GM21619 (cell line): ENCODE measurements at regions not wholly inside any gene's neighbourhood (a gene's known extent, or its start where the extent isn't known, plus 50 kb on each side); places are given as distances from the start of the nearest gene placed in this dataset.

ENCODE experiments used
- ATAC-seq: cut with Tn5 transposase; IDR thresholded peaks from one replicate; pipeline ENCODE4 v1.9.1; 2021; ENCODE audit not compliant: unreplicated experiment

DNA sequence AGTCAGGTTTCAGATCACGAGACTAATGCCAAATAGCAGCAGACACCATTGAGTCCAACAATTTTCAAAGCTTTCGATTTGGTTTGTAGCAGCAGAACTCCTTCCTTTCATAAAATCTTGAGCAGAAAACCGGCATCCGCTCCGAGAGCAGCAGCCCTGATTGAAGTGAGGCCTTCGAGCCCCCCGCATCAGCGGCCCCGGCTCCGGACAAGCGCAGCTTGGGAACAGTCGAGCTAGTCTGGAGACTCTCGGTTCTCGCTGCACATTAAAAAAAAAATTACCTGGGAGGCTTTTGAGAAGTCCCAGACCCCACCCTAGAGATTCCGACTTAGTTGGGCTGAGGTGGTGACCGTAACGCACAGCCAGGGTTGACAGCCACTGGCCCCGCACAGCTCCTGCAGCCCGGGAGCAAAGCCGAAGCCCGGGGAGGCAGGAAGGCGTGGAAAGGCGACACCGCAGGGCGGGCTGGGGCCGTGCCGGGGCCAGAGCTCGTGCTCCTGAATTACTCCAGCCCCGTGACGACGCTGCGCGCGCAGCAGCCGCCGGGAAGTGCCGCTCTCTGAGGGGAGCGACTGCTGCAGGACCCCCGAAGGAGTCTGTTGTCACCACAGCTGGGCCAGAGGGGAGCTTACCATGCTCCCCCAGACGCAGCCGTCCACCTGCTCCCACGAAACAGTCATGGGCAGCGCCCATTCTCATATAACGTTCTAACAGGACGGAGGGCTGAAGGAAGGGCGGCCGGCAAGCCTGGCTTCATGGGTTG lies 57.8 kb downstream of the SPATA19 start:
- no peak for ATAC-seq

- ATAC-seq, result no peak
Observed at GRCh38 chr11:133785795-133786340, 59.4 kb downstream of the SPATA19 start.

- ATAC-seq, result no peak
Observed at GRCh38 chr11:133784359-133784758, 61.0 kb downstream of the SPATA19 start.

DNA sequence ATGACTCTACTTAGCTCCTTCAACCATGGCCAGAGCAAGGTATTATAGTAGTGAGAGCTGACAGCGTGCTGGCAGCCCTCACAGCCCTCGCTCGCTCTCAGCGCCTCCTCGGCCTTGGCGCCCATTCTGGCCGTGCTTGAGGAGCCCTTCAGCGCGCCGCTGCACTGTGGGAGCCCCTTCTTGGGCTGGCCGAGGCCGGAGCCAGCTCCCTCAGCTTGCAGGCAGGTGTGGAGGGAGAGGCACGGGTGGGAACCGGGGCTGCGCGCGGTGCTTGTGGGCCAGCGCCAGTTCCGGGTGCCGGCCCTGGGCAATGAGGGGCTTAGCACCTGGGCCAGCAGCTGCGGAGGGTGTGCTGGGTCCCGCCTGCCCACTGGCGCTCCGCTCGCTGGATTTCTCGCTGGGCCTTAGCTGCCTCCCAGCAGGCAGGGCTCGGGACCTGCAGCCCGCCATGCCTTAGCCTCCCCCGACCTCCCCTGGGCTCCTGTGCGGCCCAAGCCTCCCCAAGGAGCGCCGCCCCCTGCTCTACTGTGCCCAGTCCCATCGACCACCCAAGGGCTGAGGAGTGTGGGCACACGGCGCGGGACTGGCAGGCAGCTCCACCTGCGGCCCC lies 63.1 kb downstream of the SPATA19 start:
- no peak for ATAC-seq

- ATAC-seq, result no peak
Observed at GRCh38 chr11:133778161-133778560, 67.2 kb downstream of the SPATA19 start.

GRCh38 chr11:133776671-133777367 lies 68.5 kb downstream of the SPATA19 start:
- ATAC-seq, result no peak

GRCh38 chr11:133762538-133762937 lies 82.8 kb downstream of the SPATA19 start:
- no peak for ATAC-seq

- ATAC-seq, result no peak
Observed at GRCh38 chr11:133753150-133753549, 92.2 kb downstream of the SPATA19 start.

DNA sequence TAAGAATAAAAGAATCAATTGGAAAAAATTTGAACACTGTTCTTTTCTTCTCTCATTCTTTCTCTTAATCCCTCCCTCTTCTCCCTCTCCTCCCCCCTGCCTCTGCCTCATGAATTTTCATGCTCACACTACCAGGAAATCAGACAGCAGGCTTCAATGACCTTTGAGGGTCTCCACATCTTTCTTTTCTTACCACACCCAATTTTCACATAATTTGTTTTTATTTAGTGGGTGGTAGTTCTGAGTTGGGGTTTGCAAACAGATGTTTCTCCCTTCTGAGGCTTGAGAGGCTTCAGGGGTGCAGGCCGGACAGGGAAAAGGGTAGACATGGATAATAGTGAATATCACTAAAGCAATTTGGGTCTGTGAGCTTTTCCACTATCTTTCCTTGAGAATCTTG lies 95.5 kb downstream of the SPATA19 start:
- ATAC-seq, result no peak

- ATAC-seq, result no peak
Observed at GRCh38 chr11:133747409-133747808, 97.9 kb downstream of the SPATA19 start.

DNA sequence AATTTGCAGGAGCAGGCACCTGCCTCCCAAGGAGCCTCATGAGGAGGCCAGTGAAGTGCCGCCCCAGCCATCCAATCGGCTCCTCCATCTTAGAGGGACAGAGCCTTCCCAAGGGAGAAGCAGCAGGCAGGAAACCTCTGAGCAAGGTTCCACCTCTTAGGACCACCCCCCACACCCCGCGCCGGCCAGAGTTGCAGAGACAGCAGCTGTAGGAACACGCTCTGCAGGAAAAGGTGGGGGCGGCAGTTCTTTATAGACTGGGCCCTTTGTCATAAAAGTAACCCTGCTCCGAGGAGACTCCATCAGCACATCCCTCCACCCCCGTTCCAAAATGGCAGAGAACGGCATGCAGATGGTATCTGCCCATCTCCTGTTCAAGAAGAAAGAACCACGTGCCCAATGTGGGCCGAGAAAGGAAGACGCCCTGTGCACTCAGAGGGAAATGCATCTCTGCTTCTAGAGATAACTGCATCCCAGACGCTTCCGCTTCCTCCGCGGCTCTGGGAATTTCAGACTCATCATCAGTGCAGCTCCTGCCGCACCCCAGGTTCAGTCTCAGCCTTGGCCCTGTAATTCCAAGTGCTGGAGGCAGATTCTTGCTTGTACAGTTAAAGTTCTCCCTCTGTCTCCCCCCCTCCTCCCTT lies 98.5 kb downstream of the SPATA19 start:
- ATAC-seq, result no peak

DNA sequence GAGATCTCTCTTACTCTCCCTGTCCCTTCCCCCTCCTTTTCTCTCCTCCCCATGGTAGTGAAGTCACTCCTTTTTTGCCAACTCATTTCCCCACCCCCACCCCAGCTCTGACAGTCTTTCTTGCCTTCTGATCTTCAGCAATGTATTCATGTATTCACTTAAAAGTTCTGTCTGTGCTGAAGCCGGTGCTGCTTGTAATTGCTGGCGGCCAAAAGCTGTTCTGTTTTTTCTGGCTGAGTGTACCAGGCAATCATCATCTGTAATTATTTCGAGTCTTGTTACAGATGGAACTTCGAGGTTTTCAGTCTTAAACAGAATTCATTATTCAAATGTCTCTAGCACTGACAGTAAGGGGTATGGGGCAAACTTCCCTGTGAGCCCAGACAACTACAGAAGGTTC lies 99.5 kb downstream of the SPATA19 start:
- no peak for ATAC-seq

GRCh38 chr11:133742353-133742752 lies 103.0 kb downstream of the SPATA19 start:
- ATAC-seq, result no peak

DNA sequence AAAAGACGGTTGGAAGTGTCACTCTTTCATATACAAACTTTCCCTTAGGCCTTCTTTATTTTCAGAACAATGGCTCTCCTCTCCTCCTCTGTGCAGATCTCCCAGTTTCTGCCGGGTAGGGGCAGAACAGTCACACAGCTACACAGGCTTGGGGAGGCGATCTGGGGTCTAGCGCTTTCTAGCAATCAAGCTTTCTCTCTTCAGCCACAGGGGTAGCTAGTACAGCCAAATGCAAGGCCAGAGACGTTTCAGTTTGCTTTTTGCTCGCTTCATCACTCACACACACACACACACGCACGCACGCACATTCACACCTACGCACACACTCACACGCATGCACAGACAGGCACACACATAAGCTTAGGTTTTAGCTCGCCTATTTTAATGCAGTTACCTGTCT lies 104.3 kb downstream of the SPATA19 start:
- ATAC-seq, result no peak

DNA sequence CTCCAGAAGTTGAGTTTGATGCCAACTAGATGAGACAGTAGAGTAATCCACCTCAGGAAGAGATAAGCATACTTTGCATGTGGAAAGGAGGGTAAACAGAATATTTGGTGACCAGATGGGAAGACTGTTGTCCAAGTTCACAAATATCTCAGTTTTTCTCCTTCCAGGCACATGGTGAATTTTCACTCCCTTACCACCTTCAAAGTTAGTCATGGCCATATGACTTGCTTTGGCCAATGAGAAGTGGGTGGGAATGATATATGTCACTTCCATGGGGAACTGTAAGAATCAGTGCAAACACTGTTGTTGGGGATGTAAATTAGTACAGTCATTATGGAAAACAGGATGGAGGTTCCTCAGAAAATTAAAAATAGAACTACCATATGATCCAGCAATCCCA lies 105.8 kb downstream of the SPATA19 start:
- ATAC-seq, result no peak

- no peak for ATAC-seq
Observed at GRCh38 chr11:133738624-133739023, 106.7 kb downstream of the SPATA19 start.

DNA sequence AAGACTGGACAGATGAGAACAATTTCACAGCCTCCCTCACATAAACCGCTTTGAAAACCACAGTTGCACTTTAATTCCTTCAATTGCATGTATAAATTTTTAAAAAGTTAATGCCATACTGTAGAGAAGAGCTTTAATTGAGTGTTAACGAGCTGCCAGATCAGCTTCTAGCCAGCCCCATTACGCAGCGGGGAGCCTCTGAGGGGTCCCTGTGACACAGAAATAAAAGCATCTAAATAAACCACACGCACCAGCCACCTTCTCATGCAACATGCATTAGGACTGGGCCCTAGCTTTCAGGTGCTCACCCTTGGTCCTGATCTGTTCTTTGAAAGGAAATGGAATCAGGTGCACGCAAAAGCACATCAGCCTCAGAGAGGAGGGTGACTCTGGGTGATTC lies 111.7 kb downstream of the SPATA19 start:
- ATAC-seq, result no peak

GRCh38 chr11:133732109-133732674 lies 113.1 kb downstream of the SPATA19 start:
- no peak for ATAC-seq

DNA sequence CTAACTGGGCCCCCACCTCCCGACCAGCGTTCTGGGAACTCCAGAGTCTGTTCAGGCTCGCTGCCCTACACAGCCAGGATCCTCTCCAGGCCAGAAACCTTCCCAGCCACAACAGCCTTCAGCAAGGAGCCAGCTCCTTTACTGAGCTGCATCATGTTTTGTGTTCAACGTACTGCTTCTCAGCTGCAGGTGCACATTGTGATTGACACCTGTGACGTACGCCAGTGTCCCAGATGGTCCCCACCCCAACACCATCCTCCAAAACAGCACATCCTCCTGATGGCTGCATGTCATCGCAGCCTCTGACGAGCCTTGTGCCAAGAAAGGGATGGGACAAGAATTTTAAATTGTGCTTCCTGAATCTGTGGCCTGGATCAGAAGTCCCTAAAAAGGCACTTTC lies 117.5 kb downstream of the SPATA19 start:
- ATAC-seq, result no peak

- ATAC-seq, result no peak
Observed at GRCh38 chr11:133726542-133726941, 118.8 kb downstream of the SPATA19 start.

DNA sequence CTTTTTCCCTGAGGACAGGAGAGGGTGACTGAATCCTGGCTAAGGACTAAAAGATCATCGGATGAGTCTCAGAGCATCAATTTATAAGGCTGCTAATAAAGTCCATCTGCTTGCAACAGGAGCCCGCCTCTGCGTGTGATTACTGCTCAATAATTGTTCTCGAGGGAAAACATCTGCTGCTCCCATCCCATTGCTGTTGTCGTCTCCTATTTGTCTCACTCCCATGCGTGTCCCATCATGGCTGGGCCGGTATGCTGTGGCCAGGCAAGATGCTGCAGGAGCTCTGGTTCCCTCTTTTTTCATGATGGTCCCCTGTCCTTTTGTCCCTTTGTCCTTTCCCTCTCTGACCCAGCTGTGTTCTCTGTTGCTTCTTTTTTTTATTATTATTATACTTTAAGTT lies 121.2 kb downstream of the SPATA19 start:
- no peak for ATAC-seq
